OCI-LY1 (cell line): ENCODE measurements at regions not wholly inside any gene's neighbourhood (a gene's known extent, or its start where the extent isn't known, plus 50 kb on each side); places are given as distances from the start of the nearest gene placed in this dataset.

Experiments
- CTCF ChIP-seq: fragments of 200-600 bp; sonication (generic), shearing (Covaris generic); IDR thresholded peaks from 2 replicates; pipeline ENCODE4 v1.5.1; 2017; ENCODE audit warnings: mild to moderate bottlenecking, antibody characterized with exemption, low read length, moderate library complexity, mixed read lengths
- EZH2 ChIP-seq: fragments of 200-600 bp; sonication (generic), shearing (Covaris generic); IDR thresholded peaks from 2 replicates; pipeline ENCODE4 v1.8.0; 2017; ENCODE audit warnings: borderline replicate concordance, mixed run types, mild to moderate bottlenecking, antibody characterized with exemption, low read length, moderate library complexity, mixed read lengths

GRCh38 chr21:35732788-35733187, 327.5 kb downstream of the SETD4 start:
- TF ChIP-seq CTCF: no peak
- TF ChIP-seq EZH2: no peak
